Fibroblast of skin of right quadriceps (primary cell): ENCODE measurements at regions not wholly inside any gene's neighbourhood (a gene's known extent, or its start where the extent isn't known, plus 50 kb on each side); places are given as distances from the start of the nearest gene placed in this dataset.

Experiments
- DNase-seq: peaks from one replicate; pipeline ENCODE4 v3.0.0-alpha.2; 2013

DNA sequence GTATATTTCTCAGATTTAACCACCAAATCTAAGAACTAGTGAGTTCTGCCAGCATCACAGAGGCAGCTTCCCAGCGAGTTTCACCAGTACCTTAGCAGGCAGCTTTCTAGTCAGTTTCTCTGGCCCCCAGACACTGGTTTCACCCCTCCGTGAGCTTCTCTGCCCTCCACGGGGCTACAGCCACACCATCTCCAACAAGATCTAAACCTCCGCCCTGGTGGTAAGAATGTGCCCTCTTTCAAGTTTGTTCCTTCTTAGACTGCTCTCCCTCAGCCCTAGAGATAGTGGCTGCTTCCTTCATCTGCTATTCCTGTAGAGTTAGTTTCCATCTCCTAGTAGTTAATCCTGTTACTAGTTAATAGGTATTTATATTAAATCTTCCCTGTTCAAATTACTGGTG, 60.5 kb upstream of the TAB3 start:
- DNase-seq = no peak

DNA sequence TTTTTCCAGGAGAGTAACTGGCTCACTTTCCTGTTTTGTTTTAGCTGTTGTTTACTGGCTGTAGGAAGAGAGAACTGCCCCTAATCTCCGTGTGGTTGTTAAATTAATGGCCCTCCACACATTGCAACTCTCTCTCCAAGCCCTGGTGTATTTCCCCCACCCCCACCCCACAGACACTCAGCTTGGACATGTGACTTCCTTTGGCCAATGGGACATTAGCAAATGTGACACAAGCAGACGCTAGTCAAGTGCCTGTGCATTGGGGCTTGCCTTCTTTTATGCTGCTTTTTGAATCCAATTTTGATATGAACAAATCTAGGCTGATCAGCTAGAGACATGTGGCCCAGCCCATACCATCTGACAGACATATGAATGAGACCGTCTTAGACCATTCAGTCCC, 59.6 kb upstream of the TAB3 start:
- DNase-seq = no peak

DNA sequence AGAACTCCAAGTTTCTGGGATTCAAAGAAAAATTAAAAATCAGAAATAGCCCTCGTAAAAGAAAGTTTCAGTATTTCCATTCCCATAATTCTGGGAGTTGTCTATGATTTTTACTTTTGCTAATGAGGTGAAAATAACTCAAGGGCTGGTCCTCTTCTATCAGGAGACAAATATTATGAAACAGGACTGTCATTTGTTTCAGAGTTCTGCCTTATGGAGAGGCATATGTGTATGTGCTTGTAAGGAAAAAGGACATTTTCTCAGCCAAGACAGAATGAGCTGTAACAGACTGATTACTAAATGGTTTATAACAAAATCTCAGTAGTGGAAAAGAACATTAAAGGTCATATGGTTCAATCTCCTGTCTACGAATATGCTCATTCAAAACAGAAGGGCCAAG, 59.0 kb upstream of the TAB3 start:
- no peak for DNase-seq

DNA sequence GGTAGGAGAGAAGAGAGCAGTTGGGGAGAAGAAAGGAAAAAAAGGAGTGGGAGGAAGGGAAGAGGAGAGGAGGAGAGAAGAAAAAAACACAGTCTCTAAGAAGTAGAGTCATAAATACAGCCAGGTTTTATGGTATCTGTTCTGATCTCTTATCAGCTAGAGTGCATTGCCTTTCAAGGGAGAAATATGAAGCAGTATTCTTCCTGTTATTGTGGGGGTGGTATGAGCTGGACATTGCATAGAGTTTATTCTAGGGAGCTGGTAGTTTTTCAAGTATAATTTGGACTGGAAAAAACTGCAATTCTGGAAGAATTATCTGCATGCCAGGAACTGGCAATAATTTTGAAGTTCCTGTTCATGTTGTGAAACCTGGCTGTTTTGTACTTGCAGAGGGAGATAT, 54.9 kb upstream of the TAB3 start:
- no peak for DNase-seq

DNA sequence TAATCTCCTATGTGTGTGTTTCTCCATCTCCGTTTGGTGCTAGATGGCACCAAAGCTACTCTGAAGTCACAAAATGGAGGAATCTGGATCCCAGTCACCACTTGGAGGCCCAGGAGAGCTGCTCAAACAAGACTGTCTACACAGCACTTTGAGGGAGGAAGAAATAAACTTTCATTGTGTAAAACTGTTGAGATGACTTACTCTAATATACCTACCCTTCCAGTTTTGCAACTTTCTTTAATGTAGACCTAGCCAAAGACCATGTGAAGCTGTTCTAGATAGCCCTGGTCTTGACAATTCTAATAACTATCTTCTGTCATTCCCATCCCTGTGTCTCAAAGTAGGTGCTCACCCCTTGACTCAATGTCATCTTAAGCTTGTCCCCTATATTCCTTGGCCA, 52.8 kb upstream of the TAB3 start:
- DNase-seq = no peak

DNA sequence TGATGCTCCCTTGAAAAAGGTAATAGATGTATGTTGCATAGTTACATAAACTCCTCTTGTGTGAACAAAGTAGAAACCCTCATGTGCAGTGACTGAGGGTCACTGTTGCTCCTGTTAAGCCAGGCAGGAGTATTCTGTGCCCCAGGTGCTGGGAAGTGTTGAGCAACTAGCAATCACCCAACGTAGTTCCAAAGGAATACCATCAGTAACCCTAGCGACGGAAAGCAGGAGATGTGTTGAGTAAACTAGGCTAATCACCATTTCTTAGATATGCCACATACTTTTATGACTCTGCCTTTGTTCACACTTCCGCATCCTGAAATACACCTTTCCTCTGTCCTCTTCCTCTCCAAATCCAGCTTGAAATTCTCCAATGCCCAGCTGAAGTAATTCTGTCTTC, 50.9 kb upstream of the TAB3 start:
- DNase-seq = no peak
